IMR-90 (cell line): ENCODE measurements at regions not wholly inside any gene's neighbourhood (a gene's known extent, or its start where the extent isn't known, plus 50 kb on each side); places are given as distances from the start of the nearest gene placed in this dataset.

Experiments used
- BHLHE40 ChIP-seq: fragments of 150-350 bp; IDR thresholded peaks from 2 replicates; pipeline ENCODE4 v1.6.1; 2016; ENCODE audit warnings: mild to moderate bottlenecking, low read depth, low read length
- CEBPB ChIP-seq: IDR thresholded peaks from 2 replicates; pipeline ENCODE4 v1.6.1; 2012; ENCODE audit warnings: low read depth, low read length, improper control_type of control experiment
- CTCF ChIP-seq: conservative IDR thresholded peaks from 2 replicates; pipeline ENCODE4 v1.5.1; 2012; ENCODE audit warnings: mild to moderate bottlenecking, low read depth, low read length, improper control_type of control experiment
- FOS ChIP-seq: fragments of 150-350 bp; IDR thresholded peaks from 2 replicates; pipeline ENCODE4 v1.6.1; 2016; ENCODE audit warnings: low read depth, low read length
- MAZ ChIP-seq: IDR thresholded peaks from 2 replicates; pipeline ENCODE4 v1.6.1; 2012; ENCODE audit warnings: low read depth, mild to moderate bottlenecking, low read length, improper control_type of control experiment, moderate library complexity, borderline replicate concordance
- MXI1 ChIP-seq: IDR thresholded peaks from 2 replicates; pipeline ENCODE4 v1.6.1; 2012; ENCODE audit warnings: low read depth, mild to moderate bottlenecking, low read length, moderate library complexity, borderline replicate concordance
- POLR2A ChIP-seq: IDR thresholded peaks from 2 replicates; pipeline ENCODE4 v1.6.1; 2012; ENCODE audit warnings: mild to moderate bottlenecking, low read depth, low read length
- RAD21 ChIP-seq: IDR thresholded peaks from 2 replicates; pipeline ENCODE4 v1.6.1; 2012; ENCODE audit warnings: low read length, improper control_type of control experiment
- RFX5 ChIP-seq: IDR thresholded peaks from 2 replicates; pipeline ENCODE4 v1.8.0; 2012; ENCODE audit warnings: low read depth, mild to moderate bottlenecking, low read length, moderate library complexity
- SMC3 ChIP-seq: fragments of 150-350 bp; IDR thresholded peaks from 2 replicates; pipeline ENCODE4 v1.6.1; 2016; ENCODE audit warnings: low read depth, mild to moderate bottlenecking, antibody characterized with exemption, low read length, moderate library complexity
- USF2 ChIP-seq: fragments of 150-350 bp; IDR thresholded peaks from 2 replicates; pipeline ENCODE4 v1.6.1; 2017; ENCODE audit warnings: mild to moderate bottlenecking, antibody characterized with exemption, low read length, low read depth

- TF ChIP-seq CTCF = no peak
- TF ChIP-seq FOS = no peak
- TF ChIP-seq SMC3 = no peak
- TF ChIP-seq CEBPB = no peak
- TF ChIP-seq USF2 = no peak
- TF ChIP-seq BHLHE40 = no peak
- no peak for TF ChIP-seq MXI1
- TF ChIP-seq POLR2A = no peak
- TF ChIP-seq RAD21 = no peak
- TF ChIP-seq RFX5 = no peak
- TF ChIP-seq MAZ = no peak
These were observed 137.0 kb upstream of the RBBP8 start for GRCh38 chr18:22796113-22796512.
